Neural cell (in vitro differentiated cells): ENCODE measurements at regions not wholly inside any gene's neighbourhood (a gene's known extent, or its start where the extent isn't known, plus 50 kb on each side); places are given as distances from the start of the nearest gene placed in this dataset.
"Not testable (repeated sequence)": the region's sequence is repeated elsewhere in the genome, so short reads cannot be mapped to it uniquely, and the experiment has no call there.

ENCODE experiments used
- H2AFZ ChIP-seq: fragments of 200-600, 300-800 bp; sonication (generic), shearing (Covaris generic); 2 replicates; pipeline ENCODE4 v1.6.0; 2014; ENCODE audit warnings: low read depth, mild to moderate bottlenecking, antibody characterized with exemption, low read length, moderate library complexity
- H3F3A ChIP-seq: fragments of 200-600 bp; shearing (Covaris generic); 2 replicates; pipeline ENCODE4 v1.6.1; 2016; ENCODE audit warnings: mild to moderate bottlenecking, moderate library complexity, mixed read lengths, antibody characterized with exemption, low read length; ENCODE audit not compliant: insufficient read depth, poor library complexity, severe bottlenecking
- H3K27ac ChIP-seq: fragments of 200-600, 300-800 bp; sonication (generic), shearing (Covaris generic); 2 replicates; pipeline ENCODE4 v1.5.1; 2014; ENCODE audit warnings: mild to moderate bottlenecking, low read length, moderate library complexity
- H3K27me3 ChIP-seq: fragments of 300-800, 200-600 bp; sonication (generic), shearing (Covaris generic); 2 replicates; pipeline ENCODE4 v1.6.0; 2014; ENCODE audit warnings: mild to moderate bottlenecking, low read depth, low read length, moderate library complexity; ENCODE audit not compliant: insufficient read depth
- H3K36me3 ChIP-seq: fragments of 300-800, 200-600 bp; sonication (generic), shearing (Covaris generic); 2 replicates; pipeline ENCODE4 v1.5.1; 2014; ENCODE audit warnings: mild to moderate bottlenecking, antibody characterized with exemption, low read length, moderate library complexity; ENCODE audit not compliant: insufficient read depth
- H3K4me2 ChIP-seq: fragments of 300-800, 200-600 bp; sonication (generic), shearing (Covaris generic); 2 replicates; pipeline ENCODE4 v1.6.0; 2014; ENCODE audit warnings: mild to moderate bottlenecking, low read length
- H3K4me3 ChIP-seq: fragments of 300-800, 200-600 bp; sonication (generic), shearing (Covaris generic); 2 replicates; pipeline ENCODE4 v1.5.1; 2014; ENCODE audit warnings: mild to moderate bottlenecking, low read length, moderate library complexity
- H3K79me2 ChIP-seq: fragments of 200-600 bp; shearing (Covaris generic); replicated peaks from 2 replicates; pipeline ENCODE4 v1.6.0; 2014; ENCODE audit warnings: mild to moderate bottlenecking, low read length, moderate library complexity; ENCODE audit not compliant: insufficient read depth
- H3K9ac ChIP-seq: fragments of 300-800, 200-600 bp; sonication (generic), shearing (Covaris generic); 2 replicates; pipeline ENCODE4 v1.6.1; 2016; ENCODE audit warnings: mild to moderate bottlenecking, low read length, mixed read lengths
- H3K9me2 ChIP-seq: fragments of 200-600 bp; shearing (Covaris generic); 2 replicates; pipeline ENCODE4 v1.6.1; 2016; ENCODE audit warnings: mild to moderate bottlenecking, low read length, mixed read lengths; ENCODE audit not compliant: insufficient read depth
- H3K9me3 ChIP-seq: fragments of 200-600, 300-800 bp; sonication (generic), shearing (Covaris generic); 2 replicates; pipeline ENCODE4 v1.6.1; 2016; ENCODE audit warnings: mild to moderate bottlenecking, mixed run types, low read length, moderate library complexity, mixed read lengths
- H4K20me1 ChIP-seq: fragments of 200-600 bp; shearing (Covaris generic); 2 replicates; pipeline ENCODE4 v1.6.1; 2016; ENCODE audit warnings: mild to moderate bottlenecking, mixed run types; ENCODE audit not compliant: insufficient read depth
- CTCF ChIP-seq: fragments of 450-650 bp; IDR thresholded peaks from 2 replicates; pipeline ENCODE4 v1.5.1; 2014; ENCODE audit warnings: antibody characterized with exemption, mild to moderate bottlenecking, moderate library complexity; ENCODE audit not compliant: poor library complexity, severe bottlenecking
- EP300 ChIP-seq: fragments of 450-650 bp; conservative IDR thresholded peaks from 2 replicates; pipeline ENCODE4 v1.6.1; 2014; ENCODE audit warnings: antibody characterized with exemption, mild to moderate bottlenecking, moderate library complexity; ENCODE audit not compliant: poor library complexity, severe bottlenecking
- EZH2 ChIP-seq: fragments of 200-600, 300-800 bp; shearing (Covaris generic), sonication (generic); IDR thresholded peaks from 2 replicates; pipeline ENCODE4 v1.6.1; 2014; ENCODE audit warnings: antibody characterized with exemption, low read length, borderline replicate concordance, mild to moderate bottlenecking; ENCODE audit not compliant: insufficient read depth, poor library complexity, severe bottlenecking
- MXI1 ChIP-seq: fragments of 450-650 bp; conservative IDR thresholded peaks from 2 replicates; pipeline ENCODE4 v1.6.1; 2014; ENCODE audit warnings: antibody characterized with exemption, mild to moderate bottlenecking; ENCODE audit not compliant: poor library complexity, severe bottlenecking
- POLR2AphosphoS5 ChIP-seq: IDR thresholded peaks from 2 replicates; pipeline ENCODE4 v1.6.1; 2012
- RAD21 ChIP-seq: fragments of 450-650 bp; conservative IDR thresholded peaks from 2 replicates; pipeline ENCODE4 v1.6.1; 2014; ENCODE audit warnings: antibody characterized with exemption, mild to moderate bottlenecking, moderate library complexity
- REST ChIP-seq: IDR thresholded peaks from 2 replicates; pipeline ENCODE4 v1.6.1; 2012; ENCODE audit warnings: borderline replicate concordance
- SMC3 ChIP-seq: fragments of 450-650 bp; conservative IDR thresholded peaks from 2 replicates; pipeline ENCODE4 v1.6.1; 2014; ENCODE audit warnings: antibody characterized with exemption, mild to moderate bottlenecking, moderate library complexity; ENCODE audit not compliant: poor library complexity
- TAF1 ChIP-seq: IDR thresholded peaks from 2 replicates; pipeline ENCODE4 v1.6.1; 2012; ENCODE audit warnings: low read depth

DNA sequence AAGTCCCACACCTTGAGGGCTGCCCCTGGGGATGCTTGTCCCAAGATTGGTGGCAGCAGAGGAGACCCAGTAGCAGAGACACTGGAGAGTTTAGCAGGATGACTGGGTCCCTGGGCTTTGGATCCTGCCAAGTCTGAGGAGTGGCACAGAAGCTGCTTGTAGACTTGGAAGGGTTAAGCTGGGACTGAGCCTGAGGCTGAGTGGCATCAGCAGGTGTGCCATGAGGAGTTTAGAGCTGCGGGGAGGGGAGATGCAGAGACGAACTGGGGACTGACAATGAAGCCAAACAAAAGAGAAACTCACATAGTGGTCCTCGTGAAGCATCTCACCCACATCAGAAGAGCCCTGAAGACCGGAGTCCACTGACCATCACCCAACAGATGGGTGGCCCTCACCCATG lies 329.7 kb upstream of the KLHL29 start:
- Histone ChIP-seq H3K9ac (no peak overlapping the region), H3K4me3 (no peak overlapping the region), H3F3A (no peaks in the 10 kb centered on the region), H3K4me2 (no peak overlapping the region), H3K79me2 (no peaks in the 10 kb centered on the region), H4K20me1 (no peaks in the 10 kb centered on the region), H3K9me2 (no peaks in the 10 kb centered on the region), H3K27ac (no peak overlapping the region), H3K27me3 (no peaks in the 10 kb centered on the region), H3K9me3 (no peaks in the 10 kb centered on the region), H3K36me3 (no peaks in the 10 kb centered on the region), H2AFZ (no peak overlapping the region)
- TF ChIP-seq EZH2 (no peak), SMC3 (no peak), EP300 (no peak), POLR2AphosphoS5 (no peak), MXI1 (no peak), RAD21 (no peak), REST (no peak), TAF1 (no peak), CTCF (no peak)

- not testable (repeated sequence) for H3K4me3 ChIP-seq, H3K36me3 ChIP-seq, H3K9me2 ChIP-seq, H4K20me1 ChIP-seq, H3K27ac ChIP-seq, H3F3A ChIP-seq, H3K9me3 ChIP-seq, H2AFZ ChIP-seq, H3K9ac ChIP-seq, H3K4me2 ChIP-seq, H3K79me2 ChIP-seq, H3K27me3 ChIP-seq
Measured at GRCh38 chr2:23056846-23057245, 328.1 kb upstream of the KLHL29 start.

GRCh38 chr2:23058435-23058834 lies 326.5 kb upstream of the KLHL29 start:
- no peaks in the 10 kb centered on the region for H3K36me3 ChIP-seq
- H2AFZ ChIP-seq: no peak overlapping the region
- H3K27ac ChIP-seq: peak overlapping the region; percentile 61
- H3K79me2 ChIP-seq: no peaks in the 10 kb centered on the region
- TF ChIP-seq EP300 (no peak), CTCF (no peak), POLR2AphosphoS5 (peak; percentile 52), REST (peak; percentile 87)
- H3K9me2 ChIP-seq: no peaks in the 10 kb centered on the region
- H3K27me3 ChIP-seq: no peaks in the 10 kb centered on the region
- no peaks in the 10 kb centered on the region for H3F3A ChIP-seq
- H4K20me1 ChIP-seq: no peaks in the 10 kb centered on the region
- no peak overlapping the region for H3K4me3 ChIP-seq
- H3K4me2 ChIP-seq: no peak overlapping the region
- no peak overlapping the region for H3K9ac ChIP-seq
- H3K9me3 ChIP-seq: no peaks in the 10 kb centered on the region
